ENCODE measurements at regions not wholly inside any gene's neighbourhood (a gene's known extent, or its start where the extent isn't known, plus 50 kb on each side); places are given as distances from the start of the nearest gene placed in this dataset.

DNA sequence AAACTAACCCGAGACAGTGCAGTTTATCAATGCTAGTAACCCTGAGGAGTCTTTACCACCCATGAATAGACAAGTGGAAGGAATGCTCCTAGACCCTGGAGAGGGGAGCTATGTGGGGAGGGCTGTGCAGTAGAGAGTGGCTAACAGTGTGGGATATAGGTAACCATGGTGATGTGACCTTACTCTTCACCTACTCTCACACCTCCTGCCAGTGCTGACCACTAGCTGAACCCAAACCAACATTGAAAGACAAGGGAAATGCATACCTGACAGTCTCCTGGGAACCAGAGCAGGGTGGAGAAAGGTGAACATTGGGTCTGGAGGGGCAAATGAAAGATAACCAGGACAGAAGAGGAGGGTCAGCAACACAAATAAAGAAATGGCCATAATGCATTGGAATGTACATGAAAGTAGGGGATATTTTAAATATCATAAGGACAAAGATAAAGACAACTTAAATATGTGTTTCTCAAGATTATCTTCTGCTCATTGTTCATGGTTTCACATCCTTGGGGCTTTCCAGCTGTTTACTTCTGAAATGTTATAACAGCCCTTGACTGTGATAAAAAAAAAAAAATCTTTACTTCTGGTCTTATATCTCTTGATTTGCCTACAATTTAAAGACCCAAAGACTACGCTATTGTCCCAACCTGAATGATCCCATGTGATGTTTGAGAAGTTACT lies 983.3 kb upstream of the TENM4 start:
- Histone ChIP-seq H3K4me1 (ENCODE audit: control insufficient read depth, low read depth, low read length) (no peaks in the 10 kb centered on the region), H3K27ac (ENCODE audit: low read length) (no peak overlapping the region), H3K4me3 (ENCODE audit: low read length) (no peak overlapping the region), H3K27me3 (ENCODE audit: control insufficient read depth, insufficient read depth, low read length) (no peaks in the 10 kb centered on the region), H3K9ac (ENCODE audit: low read length) (no peak overlapping the region), H3K9me3 (ENCODE audit: control insufficient read depth, low read depth, low read length) (no peaks in the 10 kb centered on the region), H3K36me3 (ENCODE audit: control insufficient read depth, low read depth, low read length) (no peaks in the 10 kb centered on the region)

DNA sequence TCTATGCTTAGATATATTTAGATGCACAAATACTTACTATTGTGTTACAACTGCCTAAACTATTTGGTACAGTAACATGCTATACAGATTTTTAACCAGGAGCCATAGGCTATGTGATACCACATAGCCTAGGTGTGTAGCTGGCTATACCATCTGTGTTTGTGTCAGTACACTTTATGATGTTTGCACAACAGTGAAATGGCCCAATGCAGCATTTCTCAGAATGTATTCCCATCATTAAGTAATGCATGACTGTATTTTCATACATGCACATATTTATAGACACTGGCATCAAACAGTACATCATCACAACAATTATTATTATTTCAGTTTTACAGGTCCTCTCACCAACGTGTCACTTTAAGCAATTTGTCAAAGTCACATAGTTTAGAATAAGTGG lies 979.5 kb upstream of the TENM4 start:
- no peaks in the 10 kb centered on the region for H3K36me3 ChIP-seq (ENCODE audit: control insufficient read depth, low read depth, low read length)
- no peak overlapping the region for H3K9ac ChIP-seq (ENCODE audit: low read length)
- H3K4me3 ChIP-seq (ENCODE audit: low read length): no peak overlapping the region
- no peaks in the 10 kb centered on the region for H3K9me3 ChIP-seq (ENCODE audit: control insufficient read depth, low read depth, low read length)
- no peaks in the 10 kb centered on the region for H3K27me3 ChIP-seq (ENCODE audit: control insufficient read depth, insufficient read depth, low read length)
- no peak overlapping the region for H3K27ac ChIP-seq (ENCODE audit: low read length)
- no peaks in the 10 kb centered on the region for H3K4me1 ChIP-seq (ENCODE audit: control insufficient read depth, low read depth, low read length)

DNA sequence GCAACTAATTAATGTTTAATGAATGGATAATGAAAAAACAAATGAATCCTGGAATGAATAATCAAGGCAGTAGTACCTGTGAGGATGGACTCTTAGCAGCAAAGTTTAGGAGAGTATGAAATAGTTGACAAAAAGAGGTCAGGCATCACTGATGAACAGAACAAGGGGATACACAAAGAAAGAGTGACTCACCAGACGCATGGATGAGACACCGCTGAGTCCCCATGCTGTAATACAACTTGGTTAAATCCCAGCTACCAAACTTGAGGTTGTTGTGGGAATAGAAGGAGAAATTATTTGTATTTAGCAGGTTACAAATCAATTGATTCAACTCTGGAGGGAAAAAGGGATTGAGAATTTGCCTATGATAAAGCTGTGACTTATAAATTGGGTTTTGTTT lies 976.9 kb upstream of the TENM4 start:
- H3K9ac ChIP-seq (ENCODE audit: low read length): no peak overlapping the region
- peaks cover 10% of the 10 kb centered on the region for H3K4me1 ChIP-seq (ENCODE audit: control insufficient read depth, low read depth, low read length)
- H3K36me3 ChIP-seq (ENCODE audit: control insufficient read depth, low read depth, low read length): no peaks in the 10 kb centered on the region
- H3K4me3 ChIP-seq (ENCODE audit: low read length): no peak overlapping the region
- H3K27me3 ChIP-seq (ENCODE audit: control insufficient read depth, insufficient read depth, low read length): no peaks in the 10 kb centered on the region
- H3K27ac ChIP-seq (ENCODE audit: low read length): no peak overlapping the region
- no peaks in the 10 kb centered on the region for H3K9me3 ChIP-seq (ENCODE audit: control insufficient read depth, low read depth, low read length)

DNA sequence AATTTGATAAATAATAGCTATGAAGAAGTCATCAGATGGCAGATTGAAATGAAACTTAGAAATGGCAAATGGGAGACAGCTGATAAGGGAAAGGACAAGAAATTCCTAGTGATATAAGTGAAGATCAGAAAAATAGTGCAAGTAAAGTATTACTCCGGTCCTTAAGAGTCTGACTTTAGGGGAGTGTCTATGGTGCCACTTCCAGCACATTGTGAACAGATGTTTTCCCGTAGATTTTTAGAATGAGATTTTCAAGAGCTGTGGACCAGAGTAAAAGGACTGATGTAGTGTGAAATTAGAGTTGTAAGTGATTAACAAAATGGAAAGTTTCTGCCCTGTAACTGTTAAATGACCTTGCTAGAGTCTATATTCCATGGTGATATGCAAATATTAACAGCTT lies 974.8 kb upstream of the TENM4 start:
- Histone ChIP-seq H3K27ac (ENCODE audit: low read length) (no peak overlapping the region), H3K27me3 (ENCODE audit: control insufficient read depth, insufficient read depth, low read length) (no peaks in the 10 kb centered on the region), H3K36me3 (ENCODE audit: control insufficient read depth, low read depth, low read length) (no peaks in the 10 kb centered on the region), H3K9ac (ENCODE audit: low read length) (no peak overlapping the region), H3K4me1 (ENCODE audit: control insufficient read depth, low read depth, low read length) (peaks cover 10% of the 10 kb centered on the region), H3K4me3 (ENCODE audit: low read length) (no peak overlapping the region), H3K9me3 (ENCODE audit: control insufficient read depth, low read depth, low read length) (peaks cover 5% of the 10 kb centered on the region)

DNA sequence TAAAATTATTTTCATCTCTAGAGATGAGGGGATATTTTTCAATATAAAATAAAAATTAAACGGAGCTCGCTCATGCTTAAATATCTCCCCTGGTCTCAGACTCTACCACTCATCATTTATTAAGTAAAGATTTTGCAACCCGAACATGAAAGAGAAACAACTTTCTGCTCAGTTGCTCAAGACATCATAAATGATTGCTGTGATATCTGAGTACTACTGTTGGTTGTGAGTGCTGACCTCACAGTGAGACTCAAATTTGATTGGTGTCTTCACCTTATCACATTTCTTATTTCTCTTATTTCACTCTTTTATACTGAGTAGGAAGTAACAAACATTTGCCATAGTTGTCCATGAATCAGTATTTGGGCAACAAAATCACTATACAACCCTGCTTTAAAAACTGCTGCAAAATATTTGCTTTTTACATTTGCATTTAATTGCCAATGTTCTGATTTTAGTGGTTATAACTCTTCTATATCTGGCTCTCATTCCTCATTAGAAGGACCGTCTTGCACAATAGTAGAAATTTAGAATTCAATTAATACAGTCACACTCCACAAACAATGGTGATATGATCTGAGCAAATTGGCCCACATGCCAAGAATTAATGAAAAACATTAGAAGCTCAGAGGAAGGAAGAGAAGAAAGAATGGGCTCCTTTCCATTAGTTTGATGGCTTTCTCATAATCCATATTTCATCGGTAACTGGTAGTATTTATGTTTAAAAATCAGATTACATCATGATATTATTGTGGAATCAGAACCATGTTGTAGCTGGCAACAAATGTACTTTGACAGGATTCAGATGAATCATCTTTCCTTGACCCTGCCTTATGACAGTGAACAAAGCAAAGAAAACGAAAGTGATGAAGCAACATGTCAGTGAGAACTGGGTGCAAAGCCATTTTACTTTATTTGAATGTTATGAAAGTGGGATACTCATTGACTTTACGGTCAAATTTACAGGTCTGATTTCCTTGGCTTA lies 973.6 kb upstream of the TENM4 start:
- Histone ChIP-seq H3K4me3 (ENCODE audit: low read length) (no peak overlapping the region), H3K4me1 (ENCODE audit: control insufficient read depth, low read depth, low read length) (peaks cover 10% of the 10 kb centered on the region), H3K36me3 (ENCODE audit: control insufficient read depth, low read depth, low read length) (no peaks in the 10 kb centered on the region), H3K27me3 (ENCODE audit: control insufficient read depth, insufficient read depth, low read length) (no peaks in the 10 kb centered on the region), H3K9me3 (ENCODE audit: control insufficient read depth, low read depth, low read length) (peaks cover 5% of the 10 kb centered on the region), H3K9ac (ENCODE audit: low read length) (no peak overlapping the region), H3K27ac (ENCODE audit: low read length) (no peak overlapping the region)

DNA sequence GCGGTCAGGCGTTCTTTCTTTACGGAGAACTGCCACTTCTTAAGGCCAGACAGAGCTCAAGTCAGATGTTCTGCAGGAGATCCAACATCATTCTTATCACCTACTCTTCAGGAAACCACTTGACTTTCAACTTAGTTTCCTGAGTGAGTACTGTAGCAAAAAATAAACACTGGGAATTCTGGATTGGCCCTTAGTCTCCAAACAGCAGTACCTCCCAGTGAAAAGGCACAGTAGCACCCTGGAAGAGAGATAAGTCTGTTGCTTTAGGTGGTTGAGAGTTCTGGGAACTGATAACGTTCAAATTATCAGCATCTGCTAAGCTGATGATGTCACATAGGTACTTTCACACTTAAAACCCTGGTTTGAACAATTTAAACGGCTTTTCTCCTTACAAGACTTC lies 971.8 kb upstream of the TENM4 start:
- Histone ChIP-seq H3K27me3 (ENCODE audit: control insufficient read depth, insufficient read depth, low read length) (no peaks in the 10 kb centered on the region), H3K36me3 (ENCODE audit: control insufficient read depth, low read depth, low read length) (no peaks in the 10 kb centered on the region), H3K4me3 (ENCODE audit: low read length) (no peak overlapping the region), H3K27ac (ENCODE audit: low read length) (no peak overlapping the region), H3K9me3 (ENCODE audit: control insufficient read depth, low read depth, low read length) (peaks cover 5% of the 10 kb centered on the region), H3K4me1 (ENCODE audit: control insufficient read depth, low read depth, low read length) (peaks cover 10% of the 10 kb centered on the region), H3K9ac (ENCODE audit: low read length) (no peak overlapping the region)

DNA sequence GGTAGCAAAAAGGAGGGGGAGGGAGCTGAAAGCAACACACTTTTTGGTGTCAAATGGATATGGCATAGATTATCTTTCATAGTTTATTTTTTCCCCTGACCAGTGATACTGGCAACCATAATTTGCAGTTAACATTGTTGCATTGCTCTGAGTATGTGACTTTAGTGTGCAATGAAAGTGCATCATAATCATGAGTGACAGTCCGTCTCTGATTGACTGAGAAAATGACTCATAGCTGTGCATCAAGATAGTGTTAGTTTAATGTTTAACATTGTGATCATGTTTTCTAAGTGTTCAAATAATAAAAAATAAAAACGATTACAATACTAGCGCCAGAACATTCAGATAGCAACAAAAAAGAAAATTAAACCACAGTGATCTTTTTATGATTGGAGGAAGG lies 952.4 kb upstream of the TENM4 start:
- Histone ChIP-seq H3K4me1 (ENCODE audit: control insufficient read depth, low read depth, low read length) (peaks cover 10% of the 10 kb centered on the region), H3K4me3 (ENCODE audit: low read length) (no peak overlapping the region), H3K9me3 (ENCODE audit: control insufficient read depth, low read depth, low read length) (no peaks in the 10 kb centered on the region), H3K27me3 (ENCODE audit: control insufficient read depth, insufficient read depth, low read length) (no peaks in the 10 kb centered on the region), H3K9ac (ENCODE audit: low read length) (no peak overlapping the region), H3K27ac (ENCODE audit: low read length) (no peak overlapping the region), H3K36me3 (ENCODE audit: control insufficient read depth, low read depth, low read length) (no peaks in the 10 kb centered on the region)

DNA sequence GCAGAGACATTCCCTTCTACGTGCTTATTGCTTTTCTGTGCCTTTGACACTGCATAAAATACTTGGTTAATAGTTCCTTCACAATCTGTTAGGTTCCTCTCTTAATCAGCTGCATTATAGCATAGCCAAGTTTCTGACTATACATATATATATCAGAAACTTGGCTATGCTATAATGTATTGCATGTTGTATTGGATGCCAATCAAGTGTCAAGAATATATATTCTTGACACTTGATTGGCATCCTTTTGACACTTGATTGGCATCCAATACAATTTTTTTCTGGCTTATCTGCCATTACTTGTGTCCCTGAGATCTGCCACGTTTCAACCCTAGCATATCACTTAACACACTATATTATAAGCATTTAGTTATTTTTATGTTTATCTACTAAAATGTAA lies 949.7 kb upstream of the TENM4 start:
- H3K9me3 ChIP-seq (ENCODE audit: control insufficient read depth, low read depth, low read length): no peaks in the 10 kb centered on the region
- H3K4me3 ChIP-seq (ENCODE audit: low read length): no peak overlapping the region
- H3K4me1 ChIP-seq (ENCODE audit: control insufficient read depth, low read depth, low read length): peaks cover 10% of the 10 kb centered on the region
- no peaks in the 10 kb centered on the region for H3K36me3 ChIP-seq (ENCODE audit: control insufficient read depth, low read depth, low read length)
- H3K27ac ChIP-seq (ENCODE audit: low read length): no peak overlapping the region
- no peaks in the 10 kb centered on the region for H3K27me3 ChIP-seq (ENCODE audit: control insufficient read depth, insufficient read depth, low read length)
- no peak overlapping the region for H3K9ac ChIP-seq (ENCODE audit: low read length)

DNA sequence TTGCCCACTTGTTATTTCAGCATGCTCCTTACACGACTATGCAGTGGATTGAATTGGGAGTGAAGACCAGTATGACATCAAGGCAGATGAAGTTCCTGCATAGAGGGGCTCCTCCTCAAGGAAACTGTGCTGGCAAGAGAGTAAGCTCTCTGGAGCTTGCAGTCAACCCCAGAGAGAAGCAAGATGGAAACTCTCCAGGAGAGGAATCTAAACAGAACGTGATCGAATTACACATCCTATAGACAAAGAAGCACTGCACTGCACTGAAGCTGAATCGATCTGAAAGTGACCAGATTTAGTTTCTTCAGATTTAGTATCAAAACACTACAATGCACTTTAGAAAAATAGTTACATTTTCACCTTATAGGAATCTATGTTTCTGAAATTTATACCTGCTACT lies 947.7 kb upstream of the TENM4 start:
- H3K36me3 ChIP-seq (ENCODE audit: control insufficient read depth, low read depth, low read length): no peaks in the 10 kb centered on the region
- no peaks in the 10 kb centered on the region for H3K9me3 ChIP-seq (ENCODE audit: control insufficient read depth, low read depth, low read length)
- H3K27ac ChIP-seq (ENCODE audit: low read length): no peak overlapping the region
- peaks cover 10% of the 10 kb centered on the region for H3K4me1 ChIP-seq (ENCODE audit: control insufficient read depth, low read depth, low read length)
- H3K4me3 ChIP-seq (ENCODE audit: low read length): no peak overlapping the region
- no peaks in the 10 kb centered on the region for H3K27me3 ChIP-seq (ENCODE audit: control insufficient read depth, insufficient read depth, low read length)
- H3K9ac ChIP-seq (ENCODE audit: low read length): no peak overlapping the region

DNA sequence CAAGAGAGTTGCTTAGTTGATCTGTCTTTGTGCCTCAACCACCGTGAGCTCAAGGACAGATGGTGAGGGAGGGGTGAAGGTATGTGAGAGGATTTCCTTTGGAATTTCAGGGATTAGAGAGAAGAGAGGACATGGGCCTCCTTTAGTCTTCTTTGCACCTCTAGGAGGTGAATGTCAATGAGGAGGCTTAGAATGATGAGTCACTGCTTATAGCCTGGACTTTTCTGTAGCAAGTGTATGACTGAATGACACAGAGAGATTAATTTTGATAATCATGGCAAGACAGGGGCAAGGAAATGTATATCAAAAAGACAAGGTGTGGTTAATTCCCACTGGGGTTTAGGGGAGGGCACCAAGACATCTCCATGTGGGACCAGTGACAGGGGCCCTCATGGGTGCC lies 947.3 kb upstream of the TENM4 start:
- Histone ChIP-seq H3K9ac (ENCODE audit: low read length) (no peak overlapping the region), H3K36me3 (ENCODE audit: control insufficient read depth, low read depth, low read length) (no peaks in the 10 kb centered on the region), H3K9me3 (ENCODE audit: control insufficient read depth, low read depth, low read length) (no peaks in the 10 kb centered on the region), H3K4me1 (ENCODE audit: control insufficient read depth, low read depth, low read length) (peaks cover 10% of the 10 kb centered on the region), H3K27me3 (ENCODE audit: control insufficient read depth, insufficient read depth, low read length) (no peaks in the 10 kb centered on the region), H3K4me3 (ENCODE audit: low read length) (no peak overlapping the region), H3K27ac (ENCODE audit: low read length) (no peak overlapping the region)

DNA sequence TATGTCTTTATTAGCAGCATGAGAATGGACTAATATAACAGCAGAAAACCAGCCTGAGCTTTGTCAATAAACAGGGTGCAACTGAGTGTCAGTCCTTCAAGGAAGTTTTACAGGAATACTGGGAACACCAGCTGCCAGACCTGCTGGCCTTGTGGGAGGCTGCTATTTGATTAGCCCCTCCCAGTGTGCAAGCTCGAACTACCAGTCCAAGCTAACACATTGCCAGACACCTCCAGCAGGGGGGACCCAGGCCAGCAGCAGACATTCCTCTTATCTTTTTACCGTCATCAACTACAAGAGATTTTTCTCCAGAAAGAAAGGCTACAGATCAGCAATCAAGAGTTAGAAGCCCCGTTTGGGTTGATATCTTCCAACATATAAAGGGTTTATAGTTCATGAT lies 942.8 kb upstream of the TENM4 start:
- no peaks in the 10 kb centered on the region for H3K36me3 ChIP-seq (ENCODE audit: control insufficient read depth, low read depth, low read length)
- peaks cover 11% of the 10 kb centered on the region for H3K4me1 ChIP-seq (ENCODE audit: control insufficient read depth, low read depth, low read length)
- no peaks in the 10 kb centered on the region for H3K9me3 ChIP-seq (ENCODE audit: control insufficient read depth, low read depth, low read length)
- no peak overlapping the region for H3K27ac ChIP-seq (ENCODE audit: low read length)
- no peak overlapping the region for H3K9ac ChIP-seq (ENCODE audit: low read length)
- no peak overlapping the region for H3K4me3 ChIP-seq (ENCODE audit: low read length)
- H3K27me3 ChIP-seq (ENCODE audit: control insufficient read depth, insufficient read depth, low read length): no peaks in the 10 kb centered on the region
